ENCODE measurements at regions not wholly inside any gene's neighbourhood (a gene's known extent, or its start where the extent isn't known, plus 50 kb on each side); places are given as distances from the start of the nearest gene placed in this dataset.

GRCh38 chr2:216756435-216756834 is 61.1 kb upstream of the IGFBP5 start:
- TF ChIP-seq, protein P1, sequence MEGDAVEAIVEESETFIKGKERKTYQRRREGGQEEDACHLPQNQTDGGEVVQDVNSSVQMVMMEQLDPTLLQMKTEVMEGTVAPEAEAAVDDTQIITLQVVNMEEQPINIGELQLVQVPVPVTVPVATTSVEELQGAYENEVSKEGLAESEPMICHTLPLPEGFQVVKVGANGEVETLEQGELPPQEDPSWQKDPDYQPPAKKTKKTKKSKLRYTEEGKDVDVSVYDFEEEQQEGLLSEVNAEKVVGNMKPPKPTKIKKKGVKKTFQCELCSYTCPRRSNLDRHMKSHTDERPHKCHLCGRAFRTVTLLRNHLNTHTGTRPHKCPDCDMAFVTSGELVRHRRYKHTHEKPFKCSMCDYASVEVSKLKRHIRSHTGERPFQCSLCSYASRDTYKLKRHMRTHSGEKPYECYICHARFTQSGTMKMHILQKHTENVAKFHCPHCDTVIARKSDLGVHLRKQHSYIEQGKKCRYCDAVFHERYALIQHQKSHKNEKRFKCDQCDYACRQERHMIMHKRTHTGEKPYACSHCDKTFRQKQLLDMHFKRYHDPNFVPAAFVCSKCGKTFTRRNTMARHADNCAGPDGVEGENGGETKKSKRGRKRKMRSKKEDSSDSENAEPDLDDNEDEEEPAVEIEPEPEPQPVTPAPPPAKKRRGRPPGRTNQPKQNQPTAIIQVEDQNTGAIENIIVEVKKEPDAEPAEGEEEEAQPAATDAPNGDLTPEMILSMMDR (IDR thresholded peaks at IDR 0.05): no peak
- no peak for TF ChIP-seq ZFX (IDR thresholded peaks at IDR 0.05; ENCODE audit: borderline replicate concordance)

Data from 22Rv1 (cell line).